NCI-H748 treated with DMSO at 0.1 percent for 48 hours (cell line): ENCODE measurements at regions not wholly inside any gene's neighbourhood (a gene's known extent, or its start where the extent isn't known, plus 50 kb on each side); places are given as distances from the start of the nearest gene placed in this dataset.
A peak's percentile ranks its signal among the peaks of the same experiment; 100 is the strongest.
"Not testable (repeated sequence)": the region's sequence is repeated elsewhere in the genome, so short reads cannot be mapped to it uniquely, and the experiment has no call there.

Source experiments
- DNase-seq: peaks from one replicate; lab custom pipeline; 2025; lab: John Stamatoyannopoulos, UW

GRCh38 chr7:112982441-112983063 is 104.1 kb downstream of the GPR85 start:
- no peak for DNase-seq

- no peak for DNase-seq
Observed at GRCh38 chr7:112981966-112982365, 104.7 kb downstream of the GPR85 start.

GRCh38 chr7:112979055-112979454 is 107.6 kb downstream of the GPR85 start:
- DNase-seq, result not testable (repeated sequence)

- DNase-seq, result not testable (repeated sequence)
Observed at GRCh38 chr7:112977244-112977955, 109.2 kb downstream of the GPR85 start.

- no peak for DNase-seq
Observed at GRCh38 chr7:112970771-112971170, 115.9 kb downstream of the GPR85 start.

- DNase-seq, result no peak
Observed at GRCh38 chr7:112969946-112970345, 116.7 kb downstream of the GPR85 start.

- no peak for DNase-seq
Observed at GRCh38 chr7:112965506-112965905, 121.1 kb downstream of the GPR85 start.

- DNase-seq, result no peak
Observed at GRCh38 chr7:112963634-112964033, 123.0 kb downstream of the GPR85 start.

GRCh38 chr7:112962815-112963214 is 123.8 kb downstream of the GPR85 start:
- no peak for DNase-seq

GRCh38 chr7:112959276-112959675 is 127.4 kb downstream of the GPR85 start:
- DNase-seq, result no peak

- no peak for DNase-seq
Observed at GRCh38 chr7:112958775-112959174, 127.9 kb downstream of the GPR85 start.

GRCh38 chr7:112957901-112958300 is 128.7 kb downstream of the GPR85 start:
- DNase-seq, result no peak

GRCh38 chr7:112953031-112953430 is 133.6 kb downstream of the GPR85 start:
- not testable (repeated sequence) for DNase-seq

- no peak for DNase-seq
Observed at GRCh38 chr7:112951070-112951469, 135.6 kb downstream of the GPR85 start.

- DNase-seq, result not testable (repeated sequence)
Observed at GRCh38 chr7:112949682-112950081, 136.9 kb downstream of the GPR85 start.

- no peak for DNase-seq
Observed at GRCh38 chr7:112946350-112946749, 140.3 kb downstream of the GPR85 start.

- no peak for DNase-seq
Observed at GRCh38 chr7:112945046-112945445, 141.6 kb downstream of the GPR85 start.

- DNase-seq, result no peak
Observed at GRCh38 chr7:112942981-112943380, 143.6 kb downstream of the GPR85 start.

GRCh38 chr7:112942125-112942524 is 144.5 kb downstream of the GPR85 start:
- not testable (repeated sequence) for DNase-seq

GRCh38 chr7:112940314-112940732 is 146.3 kb downstream of the GPR85 start:
- peak; percentile 52 for DNase-seq

- peak; percentile 98 for DNase-seq
Observed at GRCh38 chr7:112939574-112940313, 146.9 kb downstream of the GPR85 start.

GRCh38 chr7:112938863-112939573 is 147.6 kb downstream of the GPR85 start:
- peak; percentile 35 for DNase-seq
